Suprapubic skin (tissue), 3 donors: ENCODE measurements at regions not wholly inside any gene's neighbourhood (a gene's known extent, or its start where the extent isn't known, plus 50 kb on each side); places are given as distances from the start of the nearest gene placed in this dataset.

Source experiments
- EP300 ChIP-seq: sonication (generic); formaldehyde crosslinking; IDR thresholded peaks from one replicate; pipeline ENCODE4 v1.6.1; 2017; ENCODE audit warnings: antibody characterized with exemption
- POLR2A ChIP-seq, 2 donors: fragments of 450-650 bp; IDR thresholded peaks; one replicate each; pipeline ENCODE4 v1.6.1; 2017; ENCODE audit warnings: antibody characterized with exemption in 2 of 2, mild to moderate bottlenecking in 2 of 2, moderate library complexity in 2 of 2
- TF ChIP-seq, protein P1 (sequence below), 2 donors: fragments of 200-600 bp in 1 of 2; fragments of 450-650 bp in 1 of 2; sonication (generic) in 1 of 2; IDR thresholded peaks; one replicate each; pipeline ENCODE4 v1.5.1; 2016 to 2019; ENCODE audit warnings: antibody characterized with exemption in 2 of 2, mild to moderate bottlenecking in 1 of 2, moderate library complexity in 1 of 2

DNA sequence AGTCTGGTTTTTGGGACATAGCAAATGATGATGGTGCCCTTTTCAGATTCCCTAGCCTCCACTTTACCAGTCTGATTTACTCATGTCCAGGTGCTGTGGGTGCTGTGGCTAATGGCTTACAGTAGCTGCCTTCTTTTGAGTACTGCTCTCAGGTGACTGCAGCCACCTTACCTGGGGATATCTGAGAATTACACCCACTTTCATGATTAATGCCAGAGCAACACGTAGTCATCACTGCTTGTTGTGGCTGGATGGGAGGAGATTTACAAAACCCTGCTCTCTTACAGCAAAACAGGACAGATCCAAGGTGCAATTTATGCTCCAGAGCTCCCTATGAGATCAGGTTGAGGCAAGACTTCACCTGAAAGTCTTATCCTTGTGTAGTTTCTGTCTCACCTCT lies 150.6 kb downstream of the PDCD6IP start:
- TF ChIP-seq EP300: no peak
- TF ChIP-seq, protein P1, sequence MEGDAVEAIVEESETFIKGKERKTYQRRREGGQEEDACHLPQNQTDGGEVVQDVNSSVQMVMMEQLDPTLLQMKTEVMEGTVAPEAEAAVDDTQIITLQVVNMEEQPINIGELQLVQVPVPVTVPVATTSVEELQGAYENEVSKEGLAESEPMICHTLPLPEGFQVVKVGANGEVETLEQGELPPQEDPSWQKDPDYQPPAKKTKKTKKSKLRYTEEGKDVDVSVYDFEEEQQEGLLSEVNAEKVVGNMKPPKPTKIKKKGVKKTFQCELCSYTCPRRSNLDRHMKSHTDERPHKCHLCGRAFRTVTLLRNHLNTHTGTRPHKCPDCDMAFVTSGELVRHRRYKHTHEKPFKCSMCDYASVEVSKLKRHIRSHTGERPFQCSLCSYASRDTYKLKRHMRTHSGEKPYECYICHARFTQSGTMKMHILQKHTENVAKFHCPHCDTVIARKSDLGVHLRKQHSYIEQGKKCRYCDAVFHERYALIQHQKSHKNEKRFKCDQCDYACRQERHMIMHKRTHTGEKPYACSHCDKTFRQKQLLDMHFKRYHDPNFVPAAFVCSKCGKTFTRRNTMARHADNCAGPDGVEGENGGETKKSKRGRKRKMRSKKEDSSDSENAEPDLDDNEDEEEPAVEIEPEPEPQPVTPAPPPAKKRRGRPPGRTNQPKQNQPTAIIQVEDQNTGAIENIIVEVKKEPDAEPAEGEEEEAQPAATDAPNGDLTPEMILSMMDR (IDR thresholded peaks at IDR 0.05): no peak
- no peak for TF ChIP-seq POLR2A (IDR thresholded peaks at IDR 0.05)
